ENCODE measurements at regions not wholly inside any gene's neighbourhood (a gene's known extent, or its start where the extent isn't known, plus 50 kb on each side); places are given as distances from the start of the nearest gene placed in this dataset.

- TF ChIP-seq CTCF (IDR thresholded peaks at IDR 0.05): no peak
- TF ChIP-seq POLR2AphosphoS5 (IDR thresholded peaks at IDR 0.05): no peak
- no peak for TF ChIP-seq POLR2A (IDR thresholded peaks at IDR 0.05)
- no peak for TF ChIP-seq EP300 (IDR thresholded peaks at IDR 0.05)
Observed at GRCh38 chr3:118803096-118803476, 231.6 kb downstream of the IGSF11 start.
